HG02678 (cell line): ENCODE measurements at regions not wholly inside any gene's neighbourhood (a gene's known extent, or its start where the extent isn't known, plus 50 kb on each side); places are given as distances from the start of the nearest gene placed in this dataset.
A peak's percentile ranks its signal among the peaks of the same experiment; 100 is the strongest.

Experiments
- ATAC-seq: cut with Tn5 transposase; IDR thresholded peaks from one replicate; pipeline ENCODE4 v1.9.1; 2021; ENCODE audit warnings: mild to moderate bottlenecking, moderate library complexity; ENCODE audit not compliant: unreplicated experiment

- ATAC-seq: no peak
Observed at GRCh38 chr4:159723341-159724048, 620.6 kb downstream of the RAPGEF2 start.

DNA sequence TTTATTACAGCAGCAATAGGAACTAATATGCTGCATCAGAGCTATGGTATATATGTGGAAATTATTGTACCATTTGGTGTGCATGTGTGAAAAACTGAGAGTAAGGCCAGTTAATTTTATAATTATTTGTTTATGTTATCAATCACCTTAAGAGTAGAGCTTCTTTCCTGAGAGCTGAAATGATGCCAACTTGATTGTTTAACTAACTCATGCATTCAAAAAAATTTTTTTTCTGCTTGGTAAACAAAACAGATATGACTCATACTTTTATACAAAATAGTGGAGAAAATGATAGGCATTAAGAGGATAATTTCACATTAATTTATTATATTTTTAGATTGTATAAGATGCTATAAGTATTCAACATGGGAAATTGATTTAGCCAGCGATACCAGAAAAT is 622.7 kb downstream of the RAPGEF2 start:
- ATAC-seq: no peak

DNA sequence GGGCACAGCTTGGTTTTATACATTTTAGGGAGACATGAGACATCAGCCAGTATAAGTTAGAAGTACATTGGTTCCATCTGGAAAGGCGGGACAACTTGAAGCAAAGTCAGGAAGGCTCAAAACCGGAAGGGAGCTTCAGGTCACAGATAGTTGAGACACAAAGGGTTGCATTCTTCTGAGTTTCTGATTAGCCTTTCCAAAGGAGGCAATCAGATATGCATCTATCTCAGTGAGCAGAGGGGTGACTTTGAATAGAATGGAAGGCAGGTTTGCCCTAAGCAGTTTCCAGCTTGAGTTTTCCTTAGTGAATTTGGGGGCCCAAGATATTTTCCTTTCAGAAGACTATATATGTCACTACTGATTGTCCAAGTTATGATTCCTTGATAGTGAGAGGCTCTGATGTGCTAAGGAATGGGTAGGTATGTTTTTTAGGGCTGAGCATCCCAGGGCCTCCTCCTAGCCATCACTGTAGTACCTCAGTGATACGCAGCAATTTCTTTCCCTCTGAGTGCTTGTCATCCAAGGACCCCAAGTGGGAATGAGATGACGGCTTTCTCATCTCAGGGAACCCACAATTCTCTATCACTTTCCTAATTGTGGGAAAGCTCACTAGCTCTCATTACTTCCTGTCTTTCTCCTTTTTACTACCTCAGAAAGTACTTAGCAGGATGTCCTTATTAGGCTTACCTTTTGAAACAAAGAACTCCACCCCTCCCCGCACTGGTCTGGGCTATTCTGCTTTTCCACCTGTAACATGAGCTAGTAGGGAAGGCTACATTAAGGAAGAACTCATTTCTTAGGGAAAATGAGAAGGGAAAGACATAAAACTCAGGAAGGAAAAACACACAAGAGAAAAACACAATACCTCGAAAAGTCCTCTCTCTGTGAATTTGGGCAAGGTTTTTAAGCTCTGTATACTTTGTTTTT is 632.7 kb downstream of the RAPGEF2 start:
- ATAC-seq: no peak

- ATAC-seq: no peak
Observed at GRCh38 chr4:159736411-159736810, 633.5 kb downstream of the RAPGEF2 start.

DNA sequence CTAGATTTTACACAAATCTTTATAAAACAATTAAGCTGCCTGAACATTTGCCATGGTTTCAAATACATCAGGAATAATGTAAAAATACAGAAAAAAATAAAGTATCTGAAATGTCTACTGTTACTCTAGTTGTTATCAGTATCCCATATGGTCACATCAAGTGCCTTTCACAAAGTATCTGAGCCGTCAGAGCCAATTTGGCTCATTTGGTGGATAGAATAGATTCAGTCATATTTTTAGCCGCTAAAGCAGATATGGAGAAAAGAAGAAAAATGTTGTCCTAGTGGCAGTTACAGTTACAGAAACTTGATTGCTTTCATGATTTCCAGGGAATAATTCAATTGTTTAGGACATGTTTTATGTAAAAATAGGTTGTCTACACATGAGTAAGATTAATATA is 641.1 kb downstream of the RAPGEF2 start:
- ATAC-seq: no peak

DNA sequence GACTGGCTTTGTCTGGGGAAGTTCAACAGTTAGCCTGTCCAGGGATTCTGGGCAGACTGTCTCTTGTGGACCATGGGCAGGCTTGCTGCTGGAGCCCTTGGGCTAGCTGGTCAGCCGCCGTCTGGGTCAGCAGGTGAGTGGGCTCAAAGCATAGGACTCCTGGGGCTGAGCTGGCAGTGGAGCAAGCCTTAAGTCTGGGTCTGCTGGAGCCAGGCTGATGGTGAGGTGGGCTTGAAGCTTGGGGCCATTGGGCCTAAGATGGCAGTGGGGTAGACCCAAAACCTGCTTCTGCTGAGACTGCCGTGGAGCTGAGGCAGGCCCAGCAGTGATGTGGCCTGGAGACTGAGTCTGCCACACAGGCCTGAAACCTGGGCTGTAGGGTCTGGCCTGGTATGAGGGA is 645.1 kb downstream of the RAPGEF2 start:
- ATAC-seq: no peak

- no peak for ATAC-seq
Observed at GRCh38 chr4:159748834-159749444, 646.1 kb downstream of the RAPGEF2 start.

DNA sequence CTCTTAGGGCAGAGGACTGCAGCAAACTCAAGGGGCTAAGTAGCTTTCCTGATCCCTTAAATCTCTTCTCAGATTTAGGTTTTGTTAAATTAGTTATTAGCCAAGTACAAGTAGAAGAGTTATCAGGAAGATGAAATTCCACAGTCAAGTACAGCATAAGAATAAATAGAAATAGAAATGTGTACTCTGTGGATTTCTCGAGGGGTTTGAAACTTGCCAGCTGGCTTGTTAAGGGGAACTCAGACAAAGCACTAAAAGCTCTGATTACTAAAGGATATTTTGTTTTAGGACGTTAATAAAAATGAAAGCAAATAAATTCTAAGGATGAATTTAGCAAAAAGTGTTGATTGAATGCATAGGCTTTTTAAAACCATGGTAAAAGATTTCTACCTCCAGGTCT is 654.6 kb downstream of the RAPGEF2 start:
- no peak for ATAC-seq

- no peak for ATAC-seq
Observed at GRCh38 chr4:159758061-159758460, 655.2 kb downstream of the RAPGEF2 start.

GRCh38 chr4:159762672-159763071 is 659.8 kb downstream of the RAPGEF2 start:
- no peak for ATAC-seq

DNA sequence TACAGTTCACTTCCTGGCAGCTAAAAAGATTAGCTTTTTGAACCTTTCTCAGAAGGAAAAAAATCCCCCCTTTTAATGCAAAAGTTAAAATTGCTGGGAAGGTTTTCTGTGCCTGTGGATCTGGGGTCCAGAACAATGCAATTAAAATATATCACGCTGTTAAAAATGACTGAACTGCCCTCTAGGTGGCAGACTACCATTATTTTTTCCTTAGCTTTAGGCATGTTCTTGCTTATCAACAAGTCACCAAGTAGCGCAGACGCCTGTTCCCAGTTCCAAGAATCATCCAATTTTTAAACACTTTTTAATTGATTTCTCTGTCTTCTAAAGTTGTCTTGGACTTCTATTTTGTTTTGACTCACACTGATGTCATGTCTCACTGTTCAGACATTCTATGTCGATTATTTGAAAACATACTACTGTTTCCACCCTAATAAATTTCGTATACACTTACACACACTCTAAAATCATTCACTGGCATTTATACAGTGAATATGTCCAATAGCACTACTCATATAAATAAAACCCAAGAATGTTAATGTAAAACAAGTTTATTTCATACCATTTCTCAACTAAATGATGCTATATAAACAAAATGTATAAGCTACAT is 661.6 kb downstream of the RAPGEF2 start:
- peak; percentile 75 for ATAC-seq

- no peak for ATAC-seq
Observed at GRCh38 chr4:159765382-159765781, 662.5 kb downstream of the RAPGEF2 start.

- ATAC-seq: no peak
Observed at GRCh38 chr4:159766241-159766640, 663.4 kb downstream of the RAPGEF2 start.

DNA sequence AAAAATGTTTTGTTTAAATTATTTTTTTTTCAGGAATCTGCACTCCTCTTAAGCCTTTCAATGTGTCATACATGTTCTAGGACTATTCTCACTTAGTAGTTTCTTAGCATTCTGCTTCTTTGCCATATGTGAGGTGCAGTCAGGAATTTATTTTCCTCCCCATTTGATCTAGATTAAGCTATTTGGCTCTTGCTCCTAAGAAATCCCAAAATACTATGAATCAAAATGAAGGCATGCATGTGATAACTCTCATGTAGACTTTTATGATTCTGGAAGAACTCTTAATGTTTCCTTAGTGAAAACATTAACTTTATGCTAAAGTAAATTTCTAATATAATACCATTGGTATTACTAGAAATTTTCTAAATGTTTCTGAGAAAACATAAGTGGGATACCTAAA is 664.5 kb downstream of the RAPGEF2 start:
- ATAC-seq: no peak

GRCh38 chr4:159768016-159768415 is 665.1 kb downstream of the RAPGEF2 start:
- ATAC-seq: no peak

- ATAC-seq: no peak
Observed at GRCh38 chr4:159770401-159770800, 667.5 kb downstream of the RAPGEF2 start.

- ATAC-seq: no peak
Observed at GRCh38 chr4:159770969-159771368, 668.1 kb downstream of the RAPGEF2 start.

DNA sequence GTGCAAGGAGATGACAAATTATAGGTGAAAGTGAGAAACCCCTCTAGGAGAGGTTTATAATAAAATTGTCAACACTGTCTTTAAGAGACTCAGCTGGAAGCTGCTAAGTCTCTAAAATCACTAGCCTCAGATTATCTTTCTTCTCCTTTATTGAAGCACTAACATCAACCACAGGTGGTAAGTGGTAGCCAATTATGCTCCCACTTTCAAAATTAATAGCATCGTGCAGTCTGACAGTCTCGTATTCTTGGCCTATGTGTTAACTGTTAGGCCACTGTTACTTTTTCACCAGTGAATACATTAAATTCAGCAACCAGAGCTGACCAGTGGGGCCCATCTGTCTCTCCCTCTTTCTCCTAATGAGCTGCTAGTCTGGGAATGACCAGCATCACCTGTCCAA is 674.1 kb downstream of the RAPGEF2 start:
- no peak for ATAC-seq

- no peak for ATAC-seq
Observed at GRCh38 chr4:159777689-159778088, 674.8 kb downstream of the RAPGEF2 start.

- no peak for ATAC-seq
Observed at GRCh38 chr4:159778298-159778697, 675.4 kb downstream of the RAPGEF2 start.

- no peak for ATAC-seq
Observed at GRCh38 chr4:159779716-159780115, 676.8 kb downstream of the RAPGEF2 start.
